ENCODE measurements at regions not wholly inside any gene's neighbourhood (a gene's known extent, or its start where the extent isn't known, plus 50 kb on each side); places are given as distances from the start of the nearest gene placed in this dataset.

DNA sequence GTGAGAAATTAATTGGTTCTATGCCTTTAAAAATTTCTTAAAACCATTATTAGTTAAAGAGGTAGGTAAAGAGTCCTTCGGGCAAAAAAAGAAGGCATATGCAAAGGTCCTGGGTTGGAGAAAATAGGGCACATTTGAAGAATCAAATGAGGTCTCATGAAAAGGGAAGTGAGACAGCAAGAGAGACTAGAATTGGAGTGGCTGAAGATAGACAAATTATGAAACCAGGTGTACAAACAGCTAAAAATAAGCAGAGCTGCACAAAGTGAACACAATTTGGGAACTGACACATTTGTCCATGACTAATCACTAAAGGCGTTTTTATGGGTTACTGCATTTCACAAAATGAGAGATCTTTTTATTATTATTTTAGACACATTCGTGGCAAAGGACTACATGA, 581.2 kb downstream of the PYDC2 start:
- Mint-ChIP-seq H3K4me3 (no peak overlapping the region), H3K27ac (no peak overlapping the region), H3K9me3 (peaks cover 25% of the 10 kb centered on the region), H3K4me1 (peaks cover 17% of the 10 kb centered on the region), H3K27me3 (ENCODE audit: insufficient read depth, low read depth) (peaks cover 2% of the 10 kb centered on the region), H3K36me3 (peaks cover 12% of the 10 kb centered on the region)
- H3K4me3 ChIP-seq = no peak overlapping the region
- peaks cover 4% of the 10 kb centered on the region for H3K36me3 ChIP-seq
- peaks cover 26% of the 10 kb centered on the region for H3K4me1 ChIP-seq
- peaks cover 3% of the 10 kb centered on the region for H3F3A ChIP-seq (ENCODE audit: low read depth)
- no peak overlapping the region for H3K9ac ChIP-seq
- TF ChIP-seq EZH2 (IDR thresholded peaks at IDR 0.05) = no peak
- no peak for TF ChIP-seq EZH2phosphoT487 (IDR thresholded peaks at IDR 0.05)
- TF ChIP-seq, protein P1, sequence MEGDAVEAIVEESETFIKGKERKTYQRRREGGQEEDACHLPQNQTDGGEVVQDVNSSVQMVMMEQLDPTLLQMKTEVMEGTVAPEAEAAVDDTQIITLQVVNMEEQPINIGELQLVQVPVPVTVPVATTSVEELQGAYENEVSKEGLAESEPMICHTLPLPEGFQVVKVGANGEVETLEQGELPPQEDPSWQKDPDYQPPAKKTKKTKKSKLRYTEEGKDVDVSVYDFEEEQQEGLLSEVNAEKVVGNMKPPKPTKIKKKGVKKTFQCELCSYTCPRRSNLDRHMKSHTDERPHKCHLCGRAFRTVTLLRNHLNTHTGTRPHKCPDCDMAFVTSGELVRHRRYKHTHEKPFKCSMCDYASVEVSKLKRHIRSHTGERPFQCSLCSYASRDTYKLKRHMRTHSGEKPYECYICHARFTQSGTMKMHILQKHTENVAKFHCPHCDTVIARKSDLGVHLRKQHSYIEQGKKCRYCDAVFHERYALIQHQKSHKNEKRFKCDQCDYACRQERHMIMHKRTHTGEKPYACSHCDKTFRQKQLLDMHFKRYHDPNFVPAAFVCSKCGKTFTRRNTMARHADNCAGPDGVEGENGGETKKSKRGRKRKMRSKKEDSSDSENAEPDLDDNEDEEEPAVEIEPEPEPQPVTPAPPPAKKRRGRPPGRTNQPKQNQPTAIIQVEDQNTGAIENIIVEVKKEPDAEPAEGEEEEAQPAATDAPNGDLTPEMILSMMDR (IDR thresholded peaks at IDR 0.05) = no peak
- H4K20me1 ChIP-seq (ENCODE audit: low read depth) = no peaks in the 10 kb centered on the region
- no peaks in the 10 kb centered on the region for H3K9me3 ChIP-seq (ENCODE audit: low read depth)
- no peak overlapping the region for H2AFZ ChIP-seq (replicated peaks)
- no peak overlapping the region for H3K4me2 ChIP-seq
- no peak for DNase-seq (ENCODE audit: low spot score)
- no peaks in the 10 kb centered on the region for H3K27me3 ChIP-seq
- no peaks in the 10 kb centered on the region for H3K79me2 ChIP-seq (ENCODE audit: low read depth)
- no peak overlapping the region for H3K27ac ChIP-seq

DNA sequence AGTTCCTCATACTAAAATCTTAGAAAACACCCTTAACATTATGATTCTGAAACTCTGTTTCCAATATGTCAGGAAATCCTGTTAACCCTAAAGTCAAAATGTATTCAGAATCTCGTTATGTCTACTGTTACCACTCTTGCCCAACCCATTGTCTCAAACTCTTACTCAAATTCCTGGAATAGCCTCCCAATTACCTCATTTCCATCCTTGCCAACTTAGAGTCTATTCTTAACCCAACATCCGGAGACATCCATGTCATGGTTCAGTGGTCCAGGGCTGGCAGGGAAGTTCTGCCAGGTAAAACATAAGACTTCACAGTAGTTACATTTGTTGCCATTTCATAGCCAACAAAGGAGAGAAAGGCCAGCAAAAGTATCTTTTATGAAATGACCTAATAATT, 593.9 kb downstream of the PYDC2 start:
- Histone ChIP-seq H3K4me1 (peaks cover 47% of the 10 kb centered on the region), H3K36me3 (no peaks in the 10 kb centered on the region), H3K9me3 (ENCODE audit: low read depth) (no peaks in the 10 kb centered on the region), H3K27ac (no peak overlapping the region), H4K20me1 (ENCODE audit: low read depth) (no peaks in the 10 kb centered on the region), H2AFZ (replicated peaks) (no peak overlapping the region), H3K79me2 (ENCODE audit: low read depth) (no peaks in the 10 kb centered on the region), H3K9ac (no peak overlapping the region), H3K27me3 (no peaks in the 10 kb centered on the region), H3K4me2 (no peak overlapping the region), H3F3A (ENCODE audit: low read depth) (peaks cover 18% of the 10 kb centered on the region), H3K4me3 (no peak overlapping the region)
- H3K36me3 Mint-ChIP-seq = peaks cover 8% of the 10 kb centered on the region
- no peak overlapping the region for H3K27ac Mint-ChIP-seq
- no peak overlapping the region for H3K4me3 Mint-ChIP-seq
- H3K4me1 Mint-ChIP-seq = peaks cover 11% of the 10 kb centered on the region
- peaks cover 6% of the 10 kb centered on the region for H3K9me3 Mint-ChIP-seq
- H3K27me3 Mint-ChIP-seq (ENCODE audit: insufficient read depth, low read depth) = no peaks in the 10 kb centered on the region
- DNase-seq (ENCODE audit: low spot score) = no peak
- TF ChIP-seq, protein P1 (IDR thresholded peaks at IDR 0.05) = no peak
- TF ChIP-seq EZH2 (IDR thresholded peaks at IDR 0.05) (no peak), EZH2phosphoT487 (IDR thresholded peaks at IDR 0.05) (no peak)

- Histone ChIP-seq H2AFZ (replicated peaks) (no peak overlapping the region), H3K9me3 (ENCODE audit: low read depth) (no peaks in the 10 kb centered on the region), H3K9ac (no peak overlapping the region), H3K36me3 (no peaks in the 10 kb centered on the region), H3K27ac (no peak overlapping the region), H3K4me2 (no peak overlapping the region), H3K27me3 (no peaks in the 10 kb centered on the region), H3F3A (ENCODE audit: low read depth) (peaks cover 29% of the 10 kb centered on the region), H3K4me1 (peaks cover 57% of the 10 kb centered on the region), H4K20me1 (ENCODE audit: low read depth) (no peaks in the 10 kb centered on the region), H3K79me2 (ENCODE audit: low read depth) (no peaks in the 10 kb centered on the region), H3K4me3 (no peak overlapping the region)
- peaks cover 8% of the 10 kb centered on the region for H3K36me3 Mint-ChIP-seq
- DNase-seq (ENCODE audit: low spot score) = no peak
- H3K4me3 Mint-ChIP-seq = no peak overlapping the region
- no peaks in the 10 kb centered on the region for H3K27me3 Mint-ChIP-seq (ENCODE audit: insufficient read depth, low read depth)
- peaks cover 6% of the 10 kb centered on the region for H3K9me3 Mint-ChIP-seq
- TF ChIP-seq, protein P1 (IDR thresholded peaks at IDR 0.05) = no peak
- TF ChIP-seq EZH2phosphoT487 (IDR thresholded peaks at IDR 0.05) (no peak), EZH2 (IDR thresholded peaks at IDR 0.05) (no peak)
- H3K27ac Mint-ChIP-seq = no peak overlapping the region
- H3K4me1 Mint-ChIP-seq = peaks cover 21% of the 10 kb centered on the region
Measured at GRCh38 chr3:192055946-192056345, 595.0 kb downstream of the PYDC2 start.

Measured in neural progenitor cell (in vitro differentiated cells).